Choroid plexus epithelial cell (primary cell): ENCODE measurements at regions not wholly inside any gene's neighbourhood (a gene's known extent, or its start where the extent isn't known, plus 50 kb on each side); places are given as distances from the start of the nearest gene placed in this dataset.

Experiments used
- DNase-seq: peaks from one replicate; pipeline ENCODE4 v3.0.0-alpha.2; 2010; ENCODE audit warnings: low read depth
- H3K4me3 ChIP-seq: 2 replicates; pipeline ENCODE4 v1.5.1; 2011; ENCODE audit warnings: low read depth, mild to moderate bottlenecking, control low read depth, low read length, moderate library complexity
- CTCF ChIP-seq: conservative IDR thresholded peaks from 2 replicates; pipeline ENCODE4 v1.5.1; 2011; ENCODE audit warnings: low read depth, mild to moderate bottlenecking, control low read depth, inconsistent platforms, low read length, moderate library complexity

DNA sequence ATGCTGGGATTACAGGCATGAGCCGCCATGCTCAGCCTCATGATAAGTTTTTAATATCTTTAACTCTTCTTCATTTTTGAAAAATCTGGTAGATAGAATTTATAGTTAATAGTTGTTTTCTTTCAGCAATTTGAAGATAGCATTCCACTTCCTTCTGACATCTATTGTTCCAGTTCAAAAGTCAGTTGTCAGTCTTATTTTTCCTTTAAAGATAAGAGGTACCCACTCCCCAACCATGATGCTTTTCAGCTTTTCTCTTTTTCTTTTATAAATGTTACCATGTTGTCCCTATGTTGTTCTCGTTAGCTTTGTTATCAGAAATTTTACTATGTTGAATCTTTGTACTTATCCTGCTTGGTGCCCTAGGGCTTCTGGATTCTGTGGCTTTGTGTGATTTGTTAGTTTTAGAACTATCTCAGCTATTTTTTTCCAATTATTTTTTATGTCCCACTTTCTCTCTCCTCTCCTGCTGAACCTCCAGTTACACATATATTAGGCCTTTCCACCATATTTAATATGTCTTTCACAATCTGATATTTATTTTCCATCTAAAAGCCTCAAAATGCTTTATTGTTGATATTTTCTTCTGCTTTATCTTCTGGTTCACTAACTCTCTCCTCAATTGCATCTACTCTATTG lies 181.6 kb upstream of the FOXN3 start:
- no peak for TF ChIP-seq CTCF
- peak; percentile 41 for DNase-seq
- H3K4me3 ChIP-seq, result no peak overlapping the region

GRCh38 chr14:89592961-89593360 lies 175.9 kb upstream of the FOXN3 start:
- no peak overlapping the region for H3K4me3 ChIP-seq
- TF ChIP-seq CTCF, result no peak
- no peak for DNase-seq

DNA sequence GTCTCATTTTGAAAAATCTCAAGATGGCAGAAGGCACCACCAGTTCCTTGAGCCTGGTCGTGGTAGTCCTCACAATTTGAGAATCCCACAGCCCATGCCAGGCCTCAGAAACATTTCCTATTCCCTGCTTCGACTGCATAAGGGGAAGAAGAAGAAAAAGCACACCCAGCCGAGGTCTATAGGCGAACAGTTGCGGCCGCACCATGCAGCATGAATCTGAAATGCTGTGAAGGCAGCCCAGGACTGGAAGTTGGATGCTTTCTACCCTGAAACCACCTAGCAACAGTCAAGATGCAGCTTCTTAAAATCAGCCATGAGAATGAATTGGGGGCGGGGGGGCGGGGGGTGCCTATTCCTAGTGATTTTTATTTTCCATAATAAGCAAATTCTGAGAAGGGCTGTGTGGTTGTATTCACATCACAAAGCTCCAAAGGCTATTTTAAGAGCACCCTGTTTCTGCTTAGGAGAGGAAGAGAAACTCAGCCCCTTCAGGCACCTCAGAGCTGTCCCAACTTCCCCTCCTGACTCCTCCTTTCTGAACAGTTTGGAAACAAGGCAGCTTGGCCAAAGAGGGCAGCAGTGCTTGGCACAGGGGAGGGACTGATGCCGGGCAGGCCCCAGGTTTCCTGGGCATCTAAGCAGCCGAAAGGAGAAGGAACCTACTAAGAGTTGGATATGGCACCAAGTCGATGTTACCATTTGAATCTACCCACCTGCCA lies 172.5 kb upstream of the FOXN3 start:
- DNase-seq, result no peak
- H3K4me3 ChIP-seq, result no peak overlapping the region
- no peak for TF ChIP-seq CTCF

GRCh38 chr14:89588840-89589296 lies 171.8 kb upstream of the FOXN3 start:
- no peak for DNase-seq
- no peak for TF ChIP-seq CTCF
- H3K4me3 ChIP-seq, result no peak overlapping the region

DNA sequence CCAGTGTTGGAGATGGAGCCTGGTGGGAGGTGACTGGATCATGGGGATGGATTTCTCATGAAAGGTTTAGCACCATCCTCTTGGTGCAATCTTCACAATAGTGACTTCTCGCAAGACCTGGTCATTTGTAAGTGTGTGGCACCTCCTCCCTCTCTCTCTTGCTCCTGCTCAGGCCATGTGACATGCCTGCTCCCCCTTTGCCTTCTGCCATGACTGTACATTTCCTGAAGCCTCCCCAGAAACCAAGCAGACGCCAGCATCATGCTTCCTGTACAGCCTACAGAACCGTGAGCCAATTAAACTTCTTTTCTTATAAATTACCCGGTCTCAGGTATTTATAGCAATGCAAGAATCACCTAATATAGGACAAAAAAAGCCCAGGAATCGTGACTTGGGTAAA lies 171.0 kb upstream of the FOXN3 start:
- TF ChIP-seq CTCF, result no peak
- no peak for DNase-seq
- H3K4me3 ChIP-seq, result no peak overlapping the region

- H3K4me3 ChIP-seq, result no peak overlapping the region
- no peak for TF ChIP-seq CTCF
- DNase-seq, result no peak
Observed at GRCh38 chr14:89587136-89587420, 170.0 kb upstream of the FOXN3 start.
